A549 (cell line): ENCODE measurements at regions not wholly inside any gene's neighbourhood (a gene's known extent, or its start where the extent isn't known, plus 50 kb on each side); places are given as distances from the start of the nearest gene placed in this dataset.
A peak's percentile ranks its signal among the peaks of the same experiment; 100 is the strongest.

Experiments used
- ATAC-seq, 2 experiments: fragments of 200-7000 bp in 1 of 2; fragments of >200 bp in 1 of 2; cut with Nextera tagmentation in 1 of 2; cut with Tn5 transposase in 1 of 2; 3 replicates each; pipeline versions ENCODE4 v1.8.0 to v1.9.1; 2018 to 2020; ENCODE audit warnings: mild to moderate bottlenecking in 1 of 2, moderate library complexity in 1 of 2
- CTCF ChIA-PET: fragments of 300-600 bp; sonication (Branson Sonifier 250); formaldehyde crosslinking; extraction: SDS; loops from one replicate; lab custom pipeline; 2021; ENCODE audit warnings: antibody characterized with exemption, inconsistent platforms; lab: Yijun Ruan, JAX
- POLR2A ChIA-PET: fragments of 350-600 bp; formaldehyde crosslinking; extraction: SDS; loops from one replicate; lab custom pipeline; 2021; ENCODE audit warnings: antibody characterized with exemption, inconsistent platforms; lab: Yijun Ruan, JAX
- DNase-seq, 2 experiments: peaks; one replicate each; pipeline versions ENCODE4 v3.0.0 to v3.0.0-alpha.2; 2011 to 2016; ENCODE audit warnings: low read depth in 1 of 2, low spot score in 1 of 2
- FAIRE-seq: peaks from 2 replicates; lab custom pipeline; 2011; peaks lifted over from hg19 to GRCh38; lab: Jason Lieb, UNC
- H3K27ac ChIP-seq, 2 experiments: fragments of >200 bp; sonication (Bioruptor Twin); formaldehyde crosslinking; 3 replicates each; pipeline ENCODE4 v1.5.1; 2016 to 2017
- H3K4me1 ChIP-seq: fragments of >200 bp; sonication (Bioruptor Twin); formaldehyde crosslinking; 3 replicates; pipeline ENCODE4 v1.6.1; 2016
- H3K4me2 ChIP-seq: fragments of >200 bp; sonication (Bioruptor Twin); formaldehyde crosslinking; 3 replicates; pipeline ENCODE4 v1.6.1; 2016
- H3K4me3 ChIP-seq: fragments of >200 bp; sonication (Bioruptor Twin); formaldehyde crosslinking; 3 replicates; pipeline ENCODE4 v1.5.1; 2016
- H3K9me3 ChIP-seq: fragments of >200 bp; sonication (Bioruptor Twin); formaldehyde crosslinking; 3 replicates; pipeline ENCODE4 v1.6.1; 2016
- CTCF ChIP-seq: fragments of >200 bp; sonication (Bioruptor Twin); formaldehyde crosslinking; IDR thresholded peaks from 3 replicates; pipeline ENCODE4 v1.5.1; 2016
- ESRRA ChIP-seq: fragments of 150-350 bp; IDR thresholded peaks from 2 replicates; pipeline ENCODE4 v1.6.1; 2014; ENCODE audit warnings: mild to moderate bottlenecking, low read length, borderline replicate concordance
- FOSB ChIP-seq: fragments of 250-450 bp; sonication (Bioruptor Pico); IDR thresholded peaks from 2 replicates; pipeline ENCODE4 v1.5.0; 2020; ENCODE audit warnings: mild to moderate bottlenecking, moderate library complexity
- FOSL2 ChIP-seq, 2 experiments: fragments of 450-650 bp in 1 of 2; fragments of >200 bp in 1 of 2; sonication (Bioruptor Twin) in 1 of 2; formaldehyde crosslinking; IDR thresholded peaks; 2 replicates each; pipeline versions ENCODE4 v1.5.0 to v1.6.1; 2016 to 2020; ENCODE audit warnings: mild to moderate bottlenecking in 1 of 2, moderate library complexity in 1 of 2
- FOXS1 ChIP-seq: fragments of 250-450 bp; sonication (Bioruptor Pico); IDR thresholded peaks from 2 replicates; pipeline ENCODE4 v1.5.0; 2020; ENCODE audit warnings: mild to moderate bottlenecking, moderate library complexity
- HDAC2 ChIP-seq: fragments of 200-600 bp; sonication (generic); IDR thresholded peaks from 2 replicates; pipeline ENCODE4 v1.6.1; 2016
- HEYL ChIP-seq: fragments of 250-450 bp; sonication (Bioruptor Pico); IDR thresholded peaks from 2 replicates; pipeline ENCODE4 v1.8.0; 2021; ENCODE audit warnings: mild to moderate bottlenecking, moderate library complexity
- HOXB13 ChIP-seq: fragments of 250-450 bp; sonication (Bioruptor Pico); IDR thresholded peaks from 2 replicates; pipeline ENCODE4 v1.5.0; 2020; ENCODE audit warnings: low read depth, mild to moderate bottlenecking, moderate library complexity
- HOXB5 ChIP-seq: fragments of 250-450 bp; sonication (Bioruptor Pico); IDR thresholded peaks from 2 replicates; pipeline ENCODE4 v1.5.0; 2020; ENCODE audit warnings: mild to moderate bottlenecking, moderate library complexity
- JUNB ChIP-seq: fragments of >200 bp; sonication (Bioruptor Twin); formaldehyde crosslinking; IDR thresholded peaks from 2 replicates; pipeline ENCODE4 v1.6.1; 2016
- KDM1A ChIP-seq: fragments of 200-600 bp; sonication (generic); IDR thresholded peaks from 2 replicates; pipeline ENCODE4 v1.6.1; 2016; ENCODE audit warnings: low read depth, mild to moderate bottlenecking
- KDM5A ChIP-seq: fragments of 200-600 bp; sonication (generic); IDR thresholded peaks from 2 replicates; pipeline ENCODE4 v1.6.1; 2016; ENCODE audit warnings: antibody characterized with exemption, mild to moderate bottlenecking
- NPAS2 ChIP-seq: fragments of 250-450 bp; sonication (Bioruptor Pico); IDR thresholded peaks from 2 replicates; pipeline ENCODE4 v1.8.0; 2022; ENCODE audit warnings: mild to moderate bottlenecking, moderate library complexity, borderline replicate concordance
- NR3C1 ChIP-seq: fragments of >200 bp; sonication (Bioruptor Twin); formaldehyde crosslinking; IDR thresholded peaks from 3 replicates; pipeline ENCODE4 v1.6.1; 2017
- PHF8 ChIP-seq: fragments of 200-600 bp; sonication (generic); IDR thresholded peaks from 2 replicates; pipeline ENCODE4 v1.6.1; 2016; ENCODE audit warnings: low read depth, mild to moderate bottlenecking, antibody characterized with exemption, moderate library complexity, borderline replicate concordance
- POLR2A ChIP-seq: IDR thresholded peaks from 2 replicates; pipeline ENCODE4 v1.6.1; 2012; ENCODE audit warnings: mild to moderate bottlenecking, low read length
- RAD21 ChIP-seq, 2 experiments: fragments of >200 bp in 1 of 2; sonication (Bioruptor Twin) in 1 of 2; formaldehyde crosslinking in 1 of 2; IDR thresholded peaks in 1 of 2; conservative IDR thresholded peaks in 1 of 2; 2 replicates in 1 of 2; 3 replicates in 1 of 2; pipeline ENCODE4 v1.6.1; 2012 to 2018; ENCODE audit warnings: inconsistent platforms in 1 of 2
- RARB ChIP-seq: fragments of 250-450 bp; sonication (Bioruptor Pico); IDR thresholded peaks from 2 replicates; pipeline ENCODE4 v1.8.0; 2021; ENCODE audit warnings: mild to moderate bottlenecking, moderate library complexity
- REST ChIP-seq: fragments of 200-600 bp; sonication (generic); IDR thresholded peaks from 2 replicates; pipeline ENCODE4 v1.6.1; 2016; ENCODE audit warnings: antibody characterized with exemption, mild to moderate bottlenecking, moderate library complexity
- RFX5 ChIP-seq: fragments of 450-650 bp; IDR thresholded peaks from 2 replicates; pipeline ENCODE4 v1.7.1; 2014; ENCODE audit warnings: antibody characterized with exemption, mild to moderate bottlenecking, moderate library complexity
- TFCP2L1 ChIP-seq: fragments of 250-450 bp; sonication (Bioruptor Pico); IDR thresholded peaks from 2 replicates; pipeline ENCODE4 v1.5.0; 2021; ENCODE audit warnings: mild to moderate bottlenecking
- ZFP36 ChIP-seq: fragments of 450-650 bp; IDR thresholded peaks from 2 replicates; pipeline ENCODE4 v1.6.1; 2014; ENCODE audit warnings: borderline replicate concordance; ENCODE audit not compliant: partially characterized antibody
- ZNF302 ChIP-seq: fragments of 250-450 bp; sonication (Bioruptor Pico); IDR thresholded peaks from 2 replicates; pipeline ENCODE4 v1.9.0; 2021; ENCODE audit warnings: inconsistent platforms, mild to moderate bottlenecking, moderate library complexity
- WGBS: methylation state at CpG from one replicate; pipeline ENCODE4 v1.1.6; 2017; ENCODE audit errors: missing lambda C conversion rate; 5-methylcytosine and 5-hydroxymethylcytosine counted together
- TF ChIP-seq, protein P1 (sequence below): fragments of 450-650 bp; IDR thresholded peaks from 2 replicates; pipeline ENCODE4 v1.6.1; 2014; ENCODE audit warnings: antibody characterized with exemption
- TF ChIP-seq, protein P2 (sequence below): IDR thresholded peaks from 2 replicates; pipeline ENCODE4 v1.6.1; 2012
- TF ChIP-seq, protein P3 (sequence below): IDR thresholded peaks from 2 replicates; pipeline ENCODE4 v1.6.1; 2012; ENCODE audit warnings: low read depth, borderline replicate concordance

DNA sequence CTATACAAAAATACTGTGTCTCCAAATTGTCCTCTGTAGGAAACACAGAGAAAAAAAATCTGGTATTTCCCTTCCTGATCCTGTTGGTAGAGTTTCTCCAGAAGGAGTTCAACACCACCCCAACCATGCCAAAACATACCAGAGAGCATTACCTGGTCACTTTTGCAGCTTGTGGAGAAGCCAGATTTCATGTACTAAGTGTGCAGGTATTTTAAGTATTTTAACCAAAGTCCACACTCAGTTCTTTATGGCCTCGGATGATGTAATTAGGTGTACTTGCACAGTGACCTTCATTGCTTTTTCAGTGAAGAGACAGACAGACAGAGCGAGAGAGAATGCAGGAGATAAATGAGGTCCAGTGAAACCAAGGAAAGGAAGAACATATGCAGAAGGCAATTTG is 2046.8 kb upstream of the CDH9 start (continued):
- TF ChIP-seq ZNF302 (CRISPR knock-in tag), result no peak
- TF ChIP-seq, protein P1, sequence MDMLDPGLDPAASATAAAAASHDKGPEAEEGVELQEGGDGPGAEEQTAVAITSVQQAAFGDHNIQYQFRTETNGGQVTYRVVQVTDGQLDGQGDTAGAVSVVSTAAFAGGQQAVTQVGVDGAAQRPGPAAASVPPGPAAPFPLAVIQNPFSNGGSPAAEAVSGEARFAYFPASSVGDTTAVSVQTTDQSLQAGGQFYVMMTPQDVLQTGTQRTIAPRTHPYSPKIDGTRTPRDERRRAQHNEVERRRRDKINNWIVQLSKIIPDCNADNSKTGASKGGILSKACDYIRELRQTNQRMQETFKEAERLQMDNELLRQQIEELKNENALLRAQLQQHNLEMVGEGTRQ, result no peak
- no peak for TF ChIP-seq JUNB
- TF ChIP-seq POLR2A, result no peak
- no peak for TF ChIP-seq ESRRA
- no peak for TF ChIP-seq NR3C1

- ChIA-PET POLR2A (no interaction called here), CTCF (no interaction called here)
- TF ChIP-seq NPAS2 (CRISPR knock-in tag) (no peak), HDAC2 (no peak), FOSL2 (IDR thresholded peaks at IDR 0.05) (no peak), FOSL2 (CRISPR knock-in tag; IDR thresholded peaks at IDR 0.05) (no peak), KDM1A (no peak), HOXB5 (CRISPR knock-in tag) (no peak), RARB (CRISPR knock-in tag) (no peak), ZFP36 (no peak)
- Histone ChIP-seq H3K9me3 (no peaks in the 10 kb centered on the region), H3K4me2 (no peak overlapping the region), H3K4me1 (peaks cover 4% of the 10 kb centered on the region; the same call in 2 of the 3 replicates), H3K4me3 (no peak overlapping the region), H3K27ac (no peak overlapping the region)
- DNase-seq (peak in 1 of 2 experiments; percentile 12), ATAC-seq (no peak), FAIRE-seq (no peak)
- WGBS, result 38% methylated on average over 3 of the region's 3 CpGs
Observed at GRCh38 chr5:29079771-29080170, 2041.4 kb upstream of the CDH9 start.

DNA sequence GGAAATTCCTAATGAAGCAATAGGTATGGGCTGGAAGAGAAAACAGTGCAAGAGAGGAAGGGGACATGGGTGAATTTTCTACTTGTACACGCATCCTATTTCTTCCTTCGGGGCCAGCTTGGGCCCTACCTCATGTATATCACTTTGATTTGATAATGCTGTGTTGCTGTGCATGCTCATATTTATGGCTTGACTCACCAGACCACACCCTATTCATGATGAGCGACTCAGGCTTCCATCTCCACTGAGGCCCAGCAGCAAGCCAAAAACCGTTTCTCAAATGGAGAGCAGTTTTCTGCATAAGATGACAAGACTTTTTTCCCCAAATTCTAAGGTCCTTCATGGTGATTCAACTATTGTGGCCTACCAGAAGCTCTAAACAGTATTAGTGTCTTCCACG is 2039.1 kb upstream of the CDH9 start:
- Histone ChIP-seq H3K4me3 (no peak overlapping the region), H3K27ac (peak overlapping the region; percentile 19 to 31; a peak in 2 of 6 replicates), H3K4me2 (peak overlapping the region; percentile 41; the same call in 2 of the 3 replicates), H3K4me1 (peaks cover 4% of the 10 kb centered on the region; the same call in 2 of the 3 replicates), H3K9me3 (no peaks in the 10 kb centered on the region)
- ChIA-PET CTCF (no interaction called here), POLR2A (no interaction called here)
- DNase-seq (peak in 1 of 2 experiments; percentile 45), ATAC-seq (peak; percentile 56 to 59; a peak in 3 of 6 replicates)
- 30% methylated on average over 5 of the region's 5 CpGs for WGBS
- no peak for TF ChIP-seq FOSB
- TF ChIP-seq, protein P2, sequence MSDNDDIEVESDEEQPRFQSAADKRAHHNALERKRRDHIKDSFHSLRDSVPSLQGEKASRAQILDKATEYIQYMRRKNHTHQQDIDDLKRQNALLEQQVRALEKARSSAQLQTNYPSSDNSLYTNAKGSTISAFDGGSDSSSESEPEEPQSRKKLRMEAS, result 0 out of 2 replicates have a peak, but pooled peaks have one; percentile 20
- no peak for TF ChIP-seq PHF8
- TF ChIP-seq, all 56 proteins: peak for 1
- no peak for FAIRE-seq

GRCh38 chr5:29069104-29069402 is 2030.7 kb upstream of the CDH9 start:
- H3K27ac ChIP-seq, result no peak overlapping the region
- ChIA-PET CTCF (interaction anchor here (0.9 kb wide), 1 partner anchor 48 kb away, joined by 3 read pairs; no protein-coding TSS in a partner anchor), POLR2A (no interaction called here)
- ATAC-seq (no peak), FAIRE-seq (no peak), DNase-seq (no peak)
- H3K9me3 ChIP-seq, result no peaks in the 10 kb centered on the region
- H3K4me3 ChIP-seq, result no peak overlapping the region
- 56% methylated on average over 1 of the region's 2 CpGs for WGBS
- H3K4me2 ChIP-seq, result peak overlapping the region; percentile 32; the same call in 1 of the 3 replicates
- no peaks in the 10 kb centered on the region for H3K4me1 ChIP-seq
- no peak for TF ChIP-seq RFX5
- no peak for TF ChIP-seq KDM5A
- no peak for TF ChIP-seq HEYL (CRISPR knock-in tag)
- TF ChIP-seq REST, result no peak
- TF ChIP-seq FOXS1 (CRISPR knock-in tag), result no peak
- TF ChIP-seq FOSB, result no peak
- TF ChIP-seq RAD21 (conservative IDR thresholded peaks at IDR 0.05 in 1 of 2, IDR thresholded peaks at IDR 0.05 in 1 of 2), result no peak
- no peak for TF ChIP-seq CTCF
- TF ChIP-seq TFCP2L1 (CRISPR knock-in tag), result no peak
- TF ChIP-seq, protein P3, sequence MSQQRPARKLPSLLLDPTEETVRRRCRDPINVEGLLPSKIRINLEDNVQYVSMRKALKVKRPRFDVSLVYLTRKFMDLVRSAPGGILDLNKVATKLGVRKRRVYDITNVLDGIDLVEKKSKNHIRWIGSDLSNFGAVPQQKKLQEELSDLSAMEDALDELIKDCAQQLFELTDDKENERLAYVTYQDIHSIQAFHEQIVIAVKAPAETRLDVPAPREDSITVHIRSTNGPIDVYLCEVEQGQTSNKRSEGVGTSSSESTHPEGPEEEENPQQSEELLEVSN, result no peak
- no peak for TF ChIP-seq RARB (CRISPR knock-in tag)
- TF ChIP-seq, protein P1, result no peak
- TF ChIP-seq HOXB13 (CRISPR knock-in tag), result no peak
